H1 (cell line): ENCODE measurements at regions not wholly inside any gene's neighbourhood (a gene's known extent, or its start where the extent isn't known, plus 50 kb on each side); places are given as distances from the start of the nearest gene placed in this dataset.

Source experiments
- CTCF ChIA-PET: fragments of 300-600 bp; sonication (Branson Sonifier 250); formaldehyde crosslinking; loops from one replicate; lab custom pipeline; 2021; ENCODE audit not compliant: partially characterized antibody; lab: Charles Lee
- POLR2A ChIA-PET: fragments of 300-600 bp; sonication (Branson Sonifier 250); formaldehyde crosslinking; loops from one replicate; lab custom pipeline; 2021; ENCODE audit warnings: inconsistent platforms; ENCODE audit not compliant: partially characterized antibody; lab: Charles Lee
- DNase-seq, 2 experiments: peaks; one replicate each; pipeline versions ENCODE4 v3.0.0 to v3.0.0-alpha.2; 2010 to 2022; ENCODE audit warnings: low spot score in 2 of 2, low read depth in 1 of 2, mixed read lengths in 1 of 2
- FAIRE-seq: peaks from 2 replicates; lab custom pipeline; 2011; peaks lifted over from hg19 to GRCh38; lab: Jason Lieb, UNC
- H2AFZ ChIP-seq: 2 replicates; pipeline ENCODE4 v1.8.1; 2012; ENCODE audit warnings: low read length, inconsistent platforms
- H2AK5ac ChIP-seq: 2 replicates; pipeline ENCODE4 v1.6.1; 2013; ENCODE audit warnings: low read depth, low read length
- H2BK120ac ChIP-seq: replicated peaks from 2 replicates; pipeline ENCODE3; 2013; ENCODE audit warnings: low read depth, low read length, inconsistent platforms
- H2BK12ac ChIP-seq: 2 replicates; pipeline ENCODE4 v1.6.1; 2013; ENCODE audit warnings: low read depth, low read length
- H2BK15ac ChIP-seq: 2 replicates; pipeline ENCODE4 v1.6.1; 2013; ENCODE audit warnings: low read length
- H2BK20ac ChIP-seq: 2 replicates; pipeline ENCODE4 v1.6.1; 2013; ENCODE audit warnings: low read length
- H2BK5ac ChIP-seq: 2 replicates; pipeline ENCODE4 v1.6.1; 2013; ENCODE audit warnings: low read depth, low read length
- H3K14ac ChIP-seq: 2 replicates; pipeline ENCODE4 v1.6.1; 2013; ENCODE audit warnings: inconsistent platforms; ENCODE audit not compliant: insufficient read length
- H3K18ac ChIP-seq: 2 replicates; pipeline ENCODE4 v1.6.1; 2013; ENCODE audit warnings: low read length; ENCODE audit errors: extremely low read depth
- H3K23ac ChIP-seq: 2 replicates; pipeline ENCODE4 v1.6.1; 2013; ENCODE audit warnings: inconsistent platforms; ENCODE audit not compliant: insufficient read length
- H3K23me2 ChIP-seq: 2 replicates; pipeline ENCODE4 v1.6.1; 2013; ENCODE audit warnings: low read depth, low read length
- H3K27ac ChIP-seq: 2 replicates; pipeline ENCODE4 v1.6.1; 2011; ENCODE audit warnings: low read depth, low read length, inconsistent platforms
- H3K27me3 ChIP-seq, 4 experiments: replicated peaks in 1 of 4; 1 replicate in 1 of 4; 2 replicates in 3 of 4; pipeline versions ENCODE4 v1.6.1 to v1.8.1; 2011 to 2013; ENCODE audit warnings: low read length in 3 of 4, mild to moderate bottlenecking in 3 of 4, inconsistent platforms in 2 of 4, mixed read lengths in 2 of 4, moderate library complexity in 1 of 4; ENCODE audit not compliant: control insufficient read depth in 3 of 4, insufficient read depth in 3 of 4; ENCODE audit errors: extremely low read depth in 1 of 4
- H3K36me3 ChIP-seq, 4 experiments: 2 replicates each; pipeline versions ENCODE4 v1.6.1 to v1.8.1; 2011 to 2013; ENCODE audit warnings: mild to moderate bottlenecking in 4 of 4, low read length in 3 of 4, moderate library complexity in 2 of 4, control low read depth in 1 of 4, inconsistent platforms in 1 of 4; ENCODE audit not compliant: insufficient read depth in 4 of 4, control insufficient read depth in 2 of 4
- H3K4ac ChIP-seq: replicated peaks from 2 replicates; pipeline ENCODE3; 2013; ENCODE audit warnings: low read length, low read depth, mixed read lengths, inconsistent platforms; ENCODE audit not compliant: insufficient read length
- H3K4me1 ChIP-seq, 4 experiments: replicated peaks in 1 of 4; 1 replicate in 1 of 4; 2 replicates in 3 of 4; pipeline versions ENCODE4 v1.6.1 to v1.8.1; 2011 to 2013; ENCODE audit warnings: low read length in 3 of 4, inconsistent platforms in 2 of 4, mixed read lengths in 1 of 4; ENCODE audit not compliant: insufficient read depth in 4 of 4, control insufficient read depth in 3 of 4
- H3K4me2 ChIP-seq, 2 experiments: 2 replicates each; pipeline versions ENCODE4 v1.6.1 to v1.8.1; 2011 to 2013; ENCODE audit warnings: low read depth in 2 of 2, low read length in 2 of 2, control low read depth in 1 of 2, inconsistent platforms in 1 of 2, mild to moderate bottlenecking in 1 of 2; ENCODE audit not compliant: insufficient read depth in 1 of 2
- H3K4me3 ChIP-seq, 4 experiments: fragments of 200-600, 300-600 bp in 1 of 4; sonication (generic), shearing (Covaris generic), sonication (Bioruptor Twin) in 1 of 4; 2 replicates each; pipeline versions ENCODE4 v1.5.1 to v1.8.1; 2011 to 2016; ENCODE audit warnings: low read length in 4 of 4, low read depth in 3 of 4, control low read depth in 2 of 4, inconsistent platforms in 2 of 4, mild to moderate bottlenecking in 2 of 4, mixed read lengths in 1 of 4, moderate library complexity in 1 of 4; ENCODE audit not compliant: insufficient read depth in 2 of 4; ENCODE audit errors: extremely low read depth in 1 of 4
- H3K56ac ChIP-seq: replicated peaks from 2 replicates; pipeline ENCODE3; 2013; ENCODE audit warnings: low read depth, mild to moderate bottlenecking, mixed read lengths, low read length, inconsistent platforms; ENCODE audit not compliant: insufficient read length
- H3K79me1 ChIP-seq: 2 replicates; pipeline ENCODE4 v1.6.1; 2013; ENCODE audit warnings: low read depth, low read length, control low read depth
- H3K79me2 ChIP-seq, 2 experiments: 2 replicates each; pipeline versions ENCODE4 v1.6.1 to v1.8.1; 2012 to 2013; ENCODE audit warnings: low read length in 2 of 2, mild to moderate bottlenecking in 2 of 2, inconsistent platforms in 1 of 2; ENCODE audit not compliant: insufficient read depth in 2 of 2, control insufficient read depth in 1 of 2
- H3K9ac ChIP-seq, 4 experiments: replicated peaks in 1 of 4; 1 replicate in 1 of 4; 2 replicates in 3 of 4; pipeline versions ENCODE4 v1.6.1 to v1.8.1; 2011 to 2013; ENCODE audit warnings: low read depth in 3 of 4, low read length in 3 of 4, control low read depth in 2 of 4, mild to moderate bottlenecking in 2 of 4, moderate library complexity in 2 of 4, inconsistent platforms in 1 of 4; ENCODE audit errors: extremely low read depth in 1 of 4
- H3K9me3 ChIP-seq, 2 experiments: 2 replicates each; pipeline versions ENCODE4 v1.6.1 to v1.8.1; 2012 to 2013; ENCODE audit warnings: mild to moderate bottlenecking in 2 of 2, moderate library complexity in 2 of 2, control low read depth in 1 of 2, inconsistent platforms in 1 of 2, low read depth in 1 of 2, low read length in 1 of 2, mixed read lengths in 1 of 2; ENCODE audit not compliant: insufficient read depth in 2 of 2
- H4K20me1 ChIP-seq, 2 experiments: replicated peaks in 1 of 2; 2 replicates each; pipeline versions ENCODE3 to v1.8.1; 2011 to 2013; ENCODE audit warnings: inconsistent platforms in 2 of 2, low read length in 2 of 2, mild to moderate bottlenecking in 1 of 2; ENCODE audit not compliant: insufficient read depth in 2 of 2, control insufficient read depth in 1 of 2
- H4K5ac ChIP-seq: 2 replicates; pipeline ENCODE4 v1.6.1; 2013; ENCODE audit warnings: low read length, low read depth, mixed read lengths, inconsistent platforms; ENCODE audit not compliant: insufficient read length
- H4K8ac ChIP-seq: 2 replicates; pipeline ENCODE4 v1.8.0; 2013; ENCODE audit warnings: mild to moderate bottlenecking, moderate library complexity, low read length, inconsistent platforms; ENCODE audit not compliant: insufficient read depth; ENCODE audit errors: extremely low read depth
- H4K91ac ChIP-seq: replicated peaks from 2 replicates; pipeline ENCODE3; 2013; ENCODE audit warnings: low read length, mixed read lengths, inconsistent platforms; ENCODE audit not compliant: insufficient read length
- BCL11A ChIP-seq, 2 experiments: IDR thresholded peaks; one replicate each; pipeline ENCODE4 v1.6.1; 2011; ENCODE audit warnings: low read depth in 2 of 2, low read length in 2 of 2, mild to moderate bottlenecking in 2 of 2
- SRF ChIP-seq: IDR thresholded peaks from 2 replicates; pipeline ENCODE4 v1.6.1; 2011; ENCODE audit warnings: mild to moderate bottlenecking, low read depth, low read length, moderate library complexity
- TEAD4 ChIP-seq: IDR thresholded peaks from 2 replicates; pipeline ENCODE4 v1.6.1; 2012; ENCODE audit warnings: low read depth, low read length, inconsistent platforms, mixed read lengths
- YY1 ChIP-seq: IDR thresholded peaks from 2 replicates; pipeline ENCODE4 v1.6.1; 2011; ENCODE audit warnings: low read depth, mild to moderate bottlenecking, low read length
- WGBS, 2 experiments: shearing (Covaris generic) in 1 of 2; methylation state at CpG; one replicate each; pipeline versions ENCODE4 v1.1.6 to v1.1.7; 2013 to 2015; ENCODE audit warnings: low lambda C conversion rate in 2 of 2, mixed read lengths in 2 of 2, inconsistent platforms in 1 of 2, low coverage in 1 of 2, missing lambda C conversion rate in 1 of 2; ENCODE audit not compliant: insufficient replicate concordance in 2 of 2, insufficient coverage in 1 of 2, insufficient read length in 1 of 2; ENCODE audit errors: extremely low coverage in 1 of 2, missing lambda C conversion rate in 1 of 2; 5-methylcytosine and 5-hydroxymethylcytosine counted together
- TF ChIP-seq, protein P1 (sequence below): IDR thresholded peaks from 2 replicates; pipeline ENCODE4 v1.6.1; 2011; ENCODE audit warnings: low read depth, mild to moderate bottlenecking, low read length; ENCODE audit not compliant: insufficient read depth

DNA sequence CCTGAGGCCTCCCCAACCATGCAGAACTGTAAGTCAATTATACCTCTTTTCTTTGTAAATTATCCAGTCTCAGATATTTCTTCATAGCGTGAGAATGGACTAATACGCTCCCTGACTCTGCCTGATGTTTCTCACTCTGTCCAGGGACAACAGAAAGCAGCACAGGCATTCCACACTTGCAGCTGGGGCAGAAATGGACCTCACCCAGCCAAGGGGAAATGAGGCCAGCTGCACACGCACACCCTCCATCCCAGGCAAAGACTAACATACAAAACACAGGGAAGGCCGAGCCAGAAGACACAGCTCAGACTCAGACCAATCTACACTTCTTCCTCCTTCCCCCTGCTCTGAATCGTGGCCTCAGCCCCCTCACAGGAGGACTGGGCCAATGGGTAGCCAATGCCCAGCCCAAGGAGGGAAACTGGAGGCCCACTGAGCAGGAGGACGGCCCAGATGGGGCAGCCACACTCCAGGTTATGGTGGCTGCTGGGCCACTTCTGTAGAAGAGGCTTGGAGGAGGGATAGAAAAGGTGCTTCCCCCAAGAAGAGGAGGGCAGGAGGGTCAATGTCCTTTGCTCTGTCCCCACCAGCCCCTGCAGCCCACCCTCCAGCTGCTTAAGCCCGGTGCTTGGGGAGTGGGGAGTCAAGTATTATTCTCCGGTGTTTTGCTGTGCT is 228.4 kb downstream of the NPHP4 start:
- CTCF ChIA-PET: interaction anchor here (3.3 to 3.4 kb wide), 2 partner anchors 18 to 254 kb away, joined by 12 read pairs; no protein-coding TSS in a partner anchor
- H3K23me2 ChIP-seq: no peaks in the 10 kb centered on the region
- no peak overlapping the region for H2BK120ac ChIP-seq
- POLR2A ChIA-PET: interaction anchor here (1.5 kb wide), 1 partner anchor 11 kb away, joined by 3 read pairs; no protein-coding TSS in a partner anchor
- WGBS, 2 experiments: 84% methylated on average over 8 of the region's 8 CpGs; no CpG with 5 or more reads in 1 of the 2 experiments
- peaks cover 0 to 3% (median 0%) of the 10 kb centered on the region in 4 experiments; a peak in 3 of 7 replicates for H3K27me3 ChIP-seq
- TF ChIP-seq, protein P1, sequence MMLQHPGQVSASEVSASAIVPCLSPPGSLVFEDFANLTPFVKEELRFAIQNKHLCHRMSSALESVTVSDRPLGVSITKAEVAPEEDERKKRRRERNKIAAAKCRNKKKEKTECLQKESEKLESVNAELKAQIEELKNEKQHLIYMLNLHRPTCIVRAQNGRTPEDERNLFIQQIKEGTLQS: no peak
- no peak for TF ChIP-seq TEAD4
- no peak for TF ChIP-seq YY1
- no peak for TF ChIP-seq SRF
- TF ChIP-seq BCL11A (IDR thresholded peaks at IDR 0.05; ENCODE audit: low read depth in 2 of 2, low read length in 2 of 2): no peak
- peak overlapping the region; percentile 60; the same call in 1 of the 2 replicates for H2BK5ac ChIP-seq
- H3K4me1 ChIP-seq: peaks cover 8 to 23% (median 18%) of the 10 kb centered on the region in 4 experiments
- no peaks in the 10 kb centered on the region; a peak in 1 of 4 replicates for H3K9me3 ChIP-seq
- H2BK20ac ChIP-seq: 0 out of 2 replicates have a peak overlapping the region, but pooled peaks have one; percentile 80
- no peaks in the 10 kb centered on the region for H4K20me1 ChIP-seq
- peak overlapping the region; percentile 10 for H4K91ac ChIP-seq
- no peak overlapping the region for H3K14ac ChIP-seq
- H3K56ac ChIP-seq: no peak overlapping the region
- no peaks in the 10 kb centered on the region for H3K79me1 ChIP-seq
- no peak overlapping the region for H4K5ac ChIP-seq
- DNase-seq (no peak), FAIRE-seq (no peak)
- H2AK5ac ChIP-seq: 0 out of 2 replicates have a peak overlapping the region, but pooled peaks have one; percentile 2
- H3K9ac ChIP-seq: no peak overlapping the region
- no peak overlapping the region for H4K8ac ChIP-seq
- H3K27ac ChIP-seq: no peak overlapping the region
- peak overlapping the region; percentile 71; the same call in 1 of the 2 replicates for H2BK12ac ChIP-seq
- no peaks in the 10 kb centered on the region for H3K79me2 ChIP-seq
- H3K4me2 ChIP-seq: no peak overlapping the region
- H3K4me3 ChIP-seq: no peak overlapping the region
- no peak overlapping the region for H3K23ac ChIP-seq
- no peaks in the 10 kb centered on the region for H3K36me3 ChIP-seq
- peak overlapping the region; percentile 4 for H3K4ac ChIP-seq
- H2AFZ ChIP-seq: no peak overlapping the region
- no peak overlapping the region for H3K18ac ChIP-seq
- 0 out of 2 replicates have a peak overlapping the region, but pooled peaks have one; percentile 61 for H2BK15ac ChIP-seq
